ENCODE measurements at regions not wholly inside any gene's neighbourhood (a gene's known extent, or its start where the extent isn't known, plus 50 kb on each side); places are given as distances from the start of the nearest gene placed in this dataset.

DNA sequence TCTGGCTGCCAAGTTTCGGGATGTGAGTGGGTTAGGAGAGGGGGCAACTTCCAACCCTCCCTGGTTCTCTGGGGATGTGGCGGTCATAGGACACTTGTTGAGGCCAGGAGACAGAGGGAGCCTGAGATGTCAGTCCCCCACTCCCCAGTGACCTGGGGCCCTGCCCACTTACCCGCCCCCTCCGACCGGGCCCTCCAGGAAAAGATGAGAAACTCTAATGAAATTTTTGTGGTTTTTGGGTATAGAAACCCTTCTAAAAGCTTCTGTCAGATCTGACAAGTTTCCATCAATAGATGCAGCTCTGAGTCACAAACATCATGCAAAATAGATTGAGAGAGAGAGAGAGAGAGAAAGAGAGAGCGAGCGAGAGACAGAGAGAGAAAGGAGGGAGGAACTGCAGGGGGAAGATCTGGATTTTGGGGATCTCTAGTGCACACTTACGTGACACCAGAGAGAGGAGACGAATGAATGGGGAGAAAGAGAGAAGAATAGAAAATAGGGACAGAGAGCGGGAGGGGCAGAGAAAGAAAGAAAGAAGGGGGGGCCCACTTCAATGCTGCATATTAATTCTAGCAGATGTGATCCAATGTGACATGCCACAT is 94.0 kb downstream of the PTPRS start:
- Histone ChIP-seq H3K4me1 (ENCODE audit: insufficient read depth, low read length) (no peaks in the 10 kb centered on the region; the same call in 1 of the 2 replicates), H4K5ac (ENCODE audit: insufficient read length, low read depth, low read length) (no peak overlapping the region), H4K8ac (replicated peaks; ENCODE audit: insufficient read length, low read depth, low read length) (no peak overlapping the region), H2BK120ac (ENCODE audit: low read depth, low read length, poor library complexity, severe bottlenecking) (no peak overlapping the region), H3K18ac (ENCODE audit: insufficient read length, low read depth, low read length) (no peak overlapping the region), H3K4me2 (ENCODE audit: insufficient read depth, insufficient read length, low read length) (no peak overlapping the region), H3K9me3 (ENCODE audit: control insufficient read depth, low read depth, low read length) (no peaks in the 10 kb centered on the region), H3K9ac (ENCODE audit: extremely low read depth, insufficient read length, low read length) (no peak overlapping the region), H3K27ac (ENCODE audit: insufficient read length, low read depth, low read length) (no peak overlapping the region), H3K27me3 (ENCODE audit: insufficient read depth, low read length) (no peaks in the 10 kb centered on the region), H2BK20ac (ENCODE audit: low read depth, low read length, poor library complexity, severe bottlenecking) (no peak overlapping the region), H3K56ac (ENCODE audit: insufficient read length, low read depth, low read length) (no peak overlapping the region), H2AFZ (ENCODE audit: low read length) (no peak overlapping the region), H2BK5ac (ENCODE audit: insufficient read length, low read length) (no peak overlapping the region), H3K23me2 (ENCODE audit: insufficient read length, low read depth, low read length, poor library complexity, severe bottlenecking) (peaks cover 3% of the 10 kb centered on the region), H3T11ph (ENCODE audit: low read length) (no peak overlapping the region), H2BK15ac (ENCODE audit: low read depth, low read length) (no peak overlapping the region), H3K23ac (ENCODE audit: insufficient read length, low read depth, low read length) (no peak overlapping the region), H2BK12ac (ENCODE audit: insufficient read length, low read depth, low read length) (no peak overlapping the region), H3K14ac (ENCODE audit: insufficient read depth, low read length) (no peak overlapping the region), H3K79me2 (ENCODE audit: insufficient read depth, low read length) (no peaks in the 10 kb centered on the region), H2AK5ac (ENCODE audit: insufficient read length, low read length) (no peak overlapping the region), H3K4ac (ENCODE audit: low read depth, low read length) (no peak overlapping the region), H4K91ac (ENCODE audit: insufficient read length, low read depth, low read length) (no peak overlapping the region), H3K79me1 (ENCODE audit: insufficient read depth, low read depth, low read length, poor library complexity, severe bottlenecking) (no peaks in the 10 kb centered on the region), H4K20me1 (ENCODE audit: control insufficient read depth, insufficient read depth, insufficient read length) (no peaks in the 10 kb centered on the region)
- Mint-ChIP-seq H3K36me3 (ENCODE audit: insufficient read depth in 1 of 3, low read depth in 3 of 3) (peaks cover 30 to 65% (median 46%) of the 10 kb centered on the region in 3 experiments; a peak in 6 of 7 replicates), H3K4me3 (no peak overlapping the region), H3K4me1 (peaks cover 17 to 40% of the 10 kb centered on the region in 2 experiments), H3K9me3 (no peaks in the 10 kb centered on the region), H3K27ac (peak overlapping the region in 1 of 3 experiments; percentile 3; a peak in 1 of 7 replicates), H3K27me3 (ENCODE audit: low read depth) (no peaks in the 10 kb centered on the region)
- no peak for DNase-seq
- no CpG with 5 or more reads among the region's 10 CpGs for WGBS (ENCODE audit: extremely low coverage, insufficient read length, low lambda C conversion rate)
- no peak for TF ChIP-seq CTCF (conservative IDR thresholded peaks at IDR 0.05)
